Activated CD4-positive, alpha-beta T cell treated with anti-CD3 and anti-CD28 coated beads, Interleukin-2, amount 50 U/mL, for 16 hours (primary cell): ENCODE measurements at regions not wholly inside any gene's neighbourhood (a gene's known extent, or its start where the extent isn't known, plus 50 kb on each side); places are given as distances from the start of the nearest gene placed in this dataset.

ENCODE experiments used
- DNase-seq: peaks from one replicate; pipeline ENCODE4 v3.0.0-alpha.2; 2020

GRCh38 chr13:112124141-112124540 lies 57.2 kb downstream of the SOX1 start:
- no peak for DNase-seq

- no peak for DNase-seq
Measured at GRCh38 chr13:112127564-112128330, 60.8 kb downstream of the SOX1 start.

- DNase-seq: no peak
Measured at GRCh38 chr13:112128331-112128610, 61.3 kb downstream of the SOX1 start.

DNA sequence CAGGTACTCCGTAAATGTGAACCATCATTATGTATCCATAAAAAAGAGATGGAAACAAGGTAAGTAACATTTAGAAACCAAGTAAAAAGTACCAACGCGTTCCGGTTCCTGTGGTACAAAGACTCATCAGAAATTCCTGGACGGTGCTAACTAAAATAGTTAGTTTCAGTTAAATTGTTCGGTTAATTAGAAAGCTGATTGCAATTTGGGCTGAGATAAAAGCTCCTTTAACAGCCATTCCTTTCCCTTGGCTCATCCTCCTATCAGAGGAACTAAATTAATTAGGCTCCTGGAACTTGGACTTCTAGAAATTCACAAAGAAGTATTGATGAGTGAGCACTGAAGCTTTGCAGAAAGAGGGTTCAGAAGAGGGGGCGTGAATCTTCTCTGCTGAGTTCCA lies 63.5 kb downstream of the SOX1 start:
- no peak for DNase-seq

- no peak for DNase-seq
Measured at GRCh38 chr13:112131081-112131712, 64.2 kb downstream of the SOX1 start.

GRCh38 chr13:112131713-112132113 lies 64.8 kb downstream of the SOX1 start:
- DNase-seq: no peak

GRCh38 chr13:112132142-112132541 lies 65.2 kb downstream of the SOX1 start:
- DNase-seq: no peak

DNA sequence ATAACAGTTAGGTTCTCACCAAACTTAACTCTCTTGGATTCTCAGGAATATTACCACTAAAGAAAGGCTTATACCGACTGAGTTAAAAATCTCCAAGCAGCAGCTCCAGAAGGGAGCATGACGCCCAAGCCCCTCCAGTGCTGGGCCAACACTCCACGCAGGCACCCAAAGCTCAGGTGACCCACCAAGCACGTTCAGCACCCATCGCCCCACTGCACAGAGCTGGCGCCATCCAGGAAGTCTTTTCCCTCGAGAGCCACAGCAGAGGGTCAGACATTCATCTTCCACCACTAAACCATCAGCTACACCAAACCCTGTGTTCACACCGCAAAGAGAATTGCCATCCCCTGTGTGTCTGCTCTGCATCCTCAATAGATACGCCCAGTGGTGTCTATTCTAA lies 65.7 kb downstream of the SOX1 start:
- no peak for DNase-seq

GRCh38 chr13:112133499-112134390 lies 66.8 kb downstream of the SOX1 start:
- no peak for DNase-seq

DNA sequence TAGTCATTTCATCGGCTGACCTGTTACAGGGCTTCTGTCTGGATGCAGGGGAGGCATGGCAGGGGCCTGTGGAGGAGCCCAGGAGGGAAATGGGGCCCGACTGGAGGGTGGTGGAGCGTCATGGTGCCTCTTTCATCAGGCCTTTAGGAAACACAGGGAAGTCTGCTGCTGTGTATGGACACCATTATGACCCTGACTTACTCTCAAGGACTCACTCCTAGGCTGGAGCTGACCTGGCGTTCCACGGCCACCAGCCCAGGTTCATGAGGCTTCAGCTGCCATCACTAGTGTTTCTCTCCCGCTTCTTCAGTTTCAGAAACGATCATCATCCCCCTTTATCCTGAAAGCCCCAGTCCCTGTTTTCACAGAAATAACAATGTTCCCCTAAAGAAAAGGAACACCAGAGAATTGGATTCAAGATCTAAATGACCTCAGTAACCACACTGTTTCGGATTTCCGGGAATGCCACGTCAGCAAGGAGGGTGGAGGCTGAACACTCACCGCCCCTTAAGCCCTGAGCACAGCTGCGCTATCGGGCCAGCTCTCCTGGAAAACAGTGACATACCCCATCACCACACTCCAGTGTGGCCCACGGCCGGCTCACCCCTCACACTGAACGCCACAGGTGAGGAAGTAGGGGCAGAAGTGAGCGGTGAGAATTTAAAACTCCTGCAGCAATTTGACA lies 67.6 kb downstream of the SOX1 start:
- no peak for DNase-seq

GRCh38 chr13:112136095-112136494 lies 69.1 kb downstream of the SOX1 start:
- DNase-seq: no peak

DNA sequence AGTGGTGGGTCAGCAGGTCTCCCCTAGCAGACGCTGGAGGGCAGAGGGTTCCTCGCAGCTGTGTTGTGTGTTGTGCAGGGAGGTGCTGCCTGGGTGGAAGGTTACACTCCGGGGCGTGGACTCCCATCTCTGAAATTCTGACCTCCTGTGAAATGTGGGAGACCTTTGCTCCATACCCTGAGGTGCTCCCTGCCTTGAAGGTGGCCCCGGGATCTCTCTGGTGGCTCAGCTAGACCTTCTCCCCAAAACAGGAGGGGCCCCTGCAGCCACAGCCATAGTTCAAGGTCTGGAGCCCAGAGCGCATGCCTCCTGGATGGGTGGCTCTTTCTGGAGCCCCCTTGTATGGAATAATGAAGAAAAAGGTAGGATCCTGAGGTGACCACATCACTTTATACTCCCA lies 70.2 kb downstream of the SOX1 start:
- DNase-seq: no peak

GRCh38 chr13:112140366-112140765 lies 73.4 kb downstream of the SOX1 start:
- DNase-seq: no peak

DNA sequence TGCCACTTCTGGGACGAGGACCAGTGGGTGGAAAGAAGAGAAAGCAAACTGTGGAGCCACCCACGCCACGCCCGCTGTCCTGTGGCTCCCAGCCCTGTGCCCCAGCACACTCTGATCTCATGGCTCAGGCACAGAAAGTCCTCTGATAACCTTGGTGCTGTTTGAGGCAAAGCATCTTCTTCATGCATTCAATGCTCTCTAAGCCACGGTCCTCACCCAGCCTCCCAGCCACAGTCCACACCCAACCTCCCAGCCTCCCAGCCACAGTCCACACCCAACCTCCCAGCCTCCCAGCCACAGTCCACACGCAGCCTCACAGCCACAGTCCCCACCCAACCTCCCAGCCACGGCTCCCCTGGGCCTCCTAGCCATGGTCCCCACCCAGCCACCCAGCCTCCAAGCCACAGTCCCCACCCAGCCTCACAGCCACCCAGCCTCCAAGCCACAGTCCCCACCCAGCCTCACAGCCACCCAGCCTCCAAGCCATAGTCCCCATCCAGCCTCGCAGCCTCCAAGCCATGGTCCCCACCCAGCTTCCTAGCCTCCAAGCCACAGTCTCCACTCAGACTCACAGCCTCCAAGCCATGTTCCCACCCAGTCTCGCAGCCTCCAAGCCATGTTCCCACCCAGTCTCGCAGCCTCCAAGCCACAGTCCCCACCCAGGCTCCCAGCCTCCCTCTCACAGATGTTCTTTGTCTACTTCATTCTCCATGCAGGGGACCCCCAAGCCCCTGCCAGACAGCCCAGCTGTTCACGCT lies 74.9 kb downstream of the SOX1 start:
- no peak for DNase-seq

DNA sequence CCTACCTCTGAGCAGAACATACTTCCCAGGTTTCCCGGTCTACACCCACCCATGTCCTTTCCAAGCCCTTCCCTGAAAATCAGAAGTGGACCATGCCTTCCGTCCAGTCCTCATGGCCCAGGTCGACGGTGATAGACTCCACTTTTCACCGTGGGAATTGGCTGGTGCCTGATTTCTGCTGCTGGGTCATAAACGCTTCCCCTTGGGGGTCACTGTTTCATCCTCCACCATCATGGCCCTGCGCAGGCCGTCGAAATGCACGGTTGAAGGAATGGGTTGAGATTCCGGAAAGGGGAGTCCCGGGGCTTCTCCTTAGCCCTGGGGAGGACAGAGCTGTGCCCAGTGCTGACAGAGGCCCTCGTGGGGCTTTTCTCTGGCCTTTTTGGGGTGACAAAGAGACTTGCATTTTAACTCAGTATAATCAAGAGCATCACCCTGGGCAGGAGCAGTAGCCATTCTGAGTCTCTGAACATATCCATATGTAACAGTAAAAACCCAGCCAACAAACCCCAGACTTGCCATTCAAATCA lies 75.5 kb downstream of the SOX1 start:
- DNase-seq: no peak

DNA sequence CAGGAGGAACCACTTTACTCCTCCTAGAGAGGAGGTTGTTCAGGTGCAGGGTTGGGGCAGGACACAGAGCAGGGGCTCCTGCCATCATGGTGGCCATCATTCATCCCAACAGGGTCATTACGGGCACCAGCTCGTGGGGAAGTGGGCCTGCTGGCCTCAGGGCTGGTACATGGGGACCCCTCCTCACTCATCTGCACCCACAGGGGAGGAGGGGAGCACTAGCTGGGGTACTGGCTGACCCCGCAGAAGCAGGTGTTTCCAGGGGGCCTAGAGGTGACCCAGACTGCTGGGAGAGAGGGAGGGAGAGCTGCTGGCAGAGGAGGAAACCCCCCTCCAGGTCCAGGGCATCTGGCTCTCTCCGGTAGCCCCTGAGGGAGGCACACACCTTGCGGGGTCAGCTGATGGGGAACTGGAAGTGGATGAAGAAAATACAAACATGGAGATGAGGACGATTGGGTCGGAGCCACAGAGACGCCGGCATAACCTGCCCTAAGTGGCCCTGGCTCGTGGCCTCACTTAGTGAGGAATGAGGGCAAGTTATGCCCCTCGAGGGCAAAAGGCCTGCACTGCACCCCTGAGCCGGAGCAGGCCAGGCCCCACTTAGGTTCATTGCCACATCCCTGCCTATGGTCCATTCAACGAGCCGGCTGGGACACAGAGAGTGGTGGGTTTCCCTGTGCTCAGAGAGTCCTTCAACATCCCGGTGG lies 76.2 kb downstream of the SOX1 start:
- DNase-seq: no peak

DNA sequence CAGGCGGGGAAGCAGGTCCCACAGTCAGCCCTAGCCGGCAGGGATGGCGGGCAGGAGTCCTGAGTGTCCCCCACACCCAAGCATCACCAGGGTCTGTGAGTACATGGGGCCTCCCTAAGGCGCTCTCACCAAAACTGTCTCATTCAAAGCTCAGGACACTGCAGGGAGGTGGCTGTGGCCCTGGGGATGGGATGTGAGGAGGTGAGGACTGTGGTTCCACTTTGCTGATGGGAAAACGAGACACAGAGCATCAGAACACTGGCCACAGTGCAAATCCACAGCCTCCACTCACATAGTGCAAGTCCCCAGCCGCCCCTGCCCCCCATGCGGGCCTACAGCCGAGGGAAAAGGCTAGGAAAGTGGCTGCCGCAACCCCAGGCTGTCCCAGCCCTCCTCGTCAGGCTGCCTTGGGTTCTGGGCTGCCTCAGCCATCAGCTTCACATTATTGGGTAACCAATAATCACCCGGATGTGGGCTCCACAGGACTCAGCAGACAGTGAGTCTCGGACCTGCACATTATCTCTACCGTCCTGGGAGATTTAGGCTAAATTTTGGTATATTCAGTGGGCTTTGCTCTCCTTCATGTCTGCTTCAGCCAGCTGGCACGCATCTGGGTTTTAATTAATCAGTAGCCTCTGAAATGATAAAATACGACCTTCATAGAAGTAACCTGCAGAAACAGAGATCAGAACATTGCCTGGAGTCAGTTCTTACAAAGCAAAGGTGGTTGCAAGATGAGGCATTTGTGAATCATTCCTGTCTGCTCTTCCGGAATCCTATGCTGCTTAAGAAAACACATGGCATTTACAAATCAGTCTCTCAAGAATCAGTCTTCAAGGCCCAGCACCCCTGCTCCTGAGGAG lies 77.0 kb downstream of the SOX1 start:
- no peak for DNase-seq

- DNase-seq: no peak
Measured at GRCh38 chr13:112144616-112145550, 77.9 kb downstream of the SOX1 start.

- DNase-seq: no peak
Measured at GRCh38 chr13:112145551-112146360, 78.8 kb downstream of the SOX1 start.
